Upper lobe of left lung (tissue), 4 donors: ENCODE measurements at regions not wholly inside any gene's neighbourhood (a gene's known extent, or its start where the extent isn't known, plus 50 kb on each side); places are given as distances from the start of the nearest gene placed in this dataset.

Experiments used
- CTCF ChIP-seq, 6 experiments: fragments of 450-650 bp in 4 of 6; fragments of 200-600 bp in 2 of 6; sonication (generic) in 2 of 6; IDR thresholded peaks; one replicate each; pipeline ENCODE4 v1.5.1; 2016 to 2019; ENCODE audit warnings: antibody characterized with exemption in 6 of 6
- EP300 ChIP-seq, 4 donors: sonication (generic); formaldehyde crosslinking; IDR thresholded peaks; one replicate each; pipeline ENCODE4 v1.5.1; 2017; ENCODE audit warnings: antibody characterized with exemption in 4 of 4, control low read depth in 2 of 4
- POLR2AphosphoS5 ChIP-seq, 2 donors: sonication (generic); formaldehyde crosslinking; IDR thresholded peaks; one replicate each; pipeline ENCODE4 v1.5.1; 2017; ENCODE audit warnings: antibody characterized with exemption in 2 of 2

GRCh38 chr9:94207781-94208180 is 51.3 kb upstream of the ZNF169 start:
- TF ChIP-seq CTCF (IDR thresholded peaks at IDR 0.05): no peak
- TF ChIP-seq EP300 (IDR thresholded peaks at IDR 0.05): no peak
- TF ChIP-seq POLR2AphosphoS5 (IDR thresholded peaks at IDR 0.05): no peak
